Activated CD8-positive, alpha-beta memory T cell treated with anti-CD3 and anti-CD28 coated beads for 48 hours (primary cell): ENCODE measurements at regions not wholly inside any gene's neighbourhood (a gene's known extent, or its start where the extent isn't known, plus 50 kb on each side); places are given as distances from the start of the nearest gene placed in this dataset.

Experiments used
- DNase-seq, 3 experiments: peaks; one replicate each; pipeline ENCODE4 v3.0.0-alpha.2; 2020; ENCODE audit warnings: low read depth in 2 of 3, low spot score in 2 of 3

DNA sequence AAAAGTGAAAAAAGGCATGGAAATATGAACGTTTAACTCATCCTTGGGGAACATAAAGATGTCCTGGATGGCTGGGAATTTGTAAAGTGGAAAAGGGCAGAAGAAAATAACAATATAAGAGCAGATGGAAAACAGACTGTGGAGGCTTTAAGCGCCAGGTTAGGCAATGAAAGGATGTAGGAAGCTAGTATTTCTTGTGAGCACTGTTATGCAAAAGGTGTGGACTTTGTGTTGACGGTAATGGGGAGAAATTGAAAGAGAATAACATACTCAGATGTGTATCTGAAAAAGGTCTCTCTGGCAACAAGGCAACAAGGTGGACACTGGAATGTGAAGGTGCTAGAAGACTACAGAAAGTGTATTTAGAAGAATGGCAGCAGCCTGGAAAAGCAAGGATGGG lies 411.8 kb downstream of the PLPP3 start:
- DNase-seq: no peak

DNA sequence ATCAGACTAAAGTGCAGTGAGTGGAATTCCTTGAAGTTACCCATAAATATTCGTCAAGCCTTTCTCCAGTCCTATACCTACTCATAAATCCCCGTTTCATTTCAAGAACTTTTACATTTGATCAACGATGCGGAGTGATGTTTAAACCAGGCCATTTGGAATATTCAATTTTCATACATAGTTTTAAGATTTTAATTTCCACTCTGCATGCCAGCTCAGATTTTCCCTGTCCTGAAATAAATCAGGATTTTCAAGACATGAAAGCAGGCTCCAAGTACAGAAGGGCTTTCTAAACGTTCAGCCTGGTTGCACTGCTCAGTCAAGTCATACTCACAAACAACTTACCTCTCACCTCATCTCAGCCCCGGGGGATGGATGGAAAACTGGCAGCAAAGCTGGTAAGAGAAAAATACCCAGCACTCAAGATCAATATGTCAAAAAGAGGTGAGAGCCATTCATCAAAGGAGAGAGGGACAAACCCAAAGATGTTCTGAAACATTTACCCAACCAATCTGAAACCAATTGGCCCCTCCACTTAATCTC lies 418.5 kb downstream of the PLPP3 start:
- DNase-seq: no peak

DNA sequence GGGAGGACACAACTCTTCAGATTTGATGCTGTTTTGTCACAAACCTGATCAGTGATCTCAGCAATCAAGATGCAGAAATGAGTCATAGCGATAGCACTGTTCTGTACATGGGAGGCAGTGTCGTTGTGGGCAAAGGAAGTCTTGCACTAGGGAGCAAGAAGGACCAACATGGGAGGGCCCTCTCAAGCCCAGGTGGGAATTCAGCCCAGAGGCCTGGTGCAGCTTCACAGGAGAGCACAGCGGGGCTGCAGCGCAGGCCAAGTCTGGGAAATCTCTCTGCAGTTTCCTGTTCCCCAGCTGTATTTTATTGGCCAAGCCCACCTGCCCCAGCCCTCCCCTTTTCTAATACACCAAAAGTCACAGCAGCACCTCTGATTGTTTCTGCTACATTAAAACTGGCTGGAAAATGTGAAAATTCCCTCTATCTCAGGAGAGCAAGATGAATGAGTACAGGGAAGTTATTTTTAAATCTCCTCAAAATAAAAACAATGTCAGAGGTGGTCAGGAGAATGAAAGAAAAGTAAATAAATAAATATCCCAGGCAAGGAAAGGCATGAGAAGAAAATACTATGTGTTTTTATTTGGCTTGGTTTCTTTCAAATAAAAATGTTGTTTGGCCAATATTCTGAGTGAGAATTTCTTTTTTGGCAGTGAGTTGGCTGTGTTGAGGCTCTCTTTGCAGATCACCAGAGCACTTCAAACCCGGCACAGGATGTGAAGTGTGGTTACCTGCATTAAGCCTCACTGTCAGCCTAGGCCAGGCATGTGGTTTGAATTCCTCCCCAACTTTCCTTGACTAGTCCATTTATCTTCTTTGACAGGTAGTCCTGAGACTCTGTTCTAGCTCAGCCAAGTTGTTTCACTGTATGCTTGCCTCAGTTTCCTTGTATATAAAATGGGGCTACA lies 422.1 kb downstream of the PLPP3 start:
- DNase-seq: no peak

DNA sequence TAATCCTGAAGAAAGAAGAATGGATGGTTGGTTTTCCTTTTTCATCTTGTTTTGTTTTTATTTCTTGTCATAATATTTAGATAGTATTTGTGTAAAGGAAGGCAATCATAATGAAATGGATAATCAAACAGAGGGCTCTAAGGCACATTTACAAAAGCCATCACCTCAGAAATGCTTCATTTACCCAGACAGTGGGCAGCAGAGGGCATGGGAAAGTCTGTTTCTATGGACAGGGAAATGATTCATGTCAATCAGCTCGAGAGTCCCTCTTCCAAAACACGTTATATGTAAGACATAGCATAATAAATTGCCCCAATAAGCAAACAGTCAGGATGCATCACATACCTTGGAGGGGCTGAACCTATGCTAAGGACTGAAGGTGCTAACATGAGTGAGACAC lies 426.1 kb downstream of the PLPP3 start:
- no peak for DNase-seq

DNA sequence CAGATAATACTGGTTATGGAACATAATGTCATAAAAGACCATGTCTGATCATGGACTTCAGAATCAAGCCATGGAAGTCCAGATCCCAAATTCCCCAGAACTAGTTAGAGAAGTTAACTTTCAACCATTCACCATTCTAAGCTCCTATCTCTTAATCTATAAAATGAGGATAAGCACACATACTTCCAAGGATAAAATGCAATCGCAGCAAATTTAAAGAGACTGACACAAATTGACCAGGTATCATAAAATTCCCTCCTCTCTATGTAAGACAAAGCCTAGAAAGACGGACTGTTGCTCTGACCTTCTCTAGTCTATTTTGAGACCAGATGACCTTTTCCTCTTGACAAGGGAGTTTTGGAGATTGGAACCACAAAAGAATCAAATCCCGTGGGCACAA lies 426.7 kb downstream of the PLPP3 start:
- no peak for DNase-seq

DNA sequence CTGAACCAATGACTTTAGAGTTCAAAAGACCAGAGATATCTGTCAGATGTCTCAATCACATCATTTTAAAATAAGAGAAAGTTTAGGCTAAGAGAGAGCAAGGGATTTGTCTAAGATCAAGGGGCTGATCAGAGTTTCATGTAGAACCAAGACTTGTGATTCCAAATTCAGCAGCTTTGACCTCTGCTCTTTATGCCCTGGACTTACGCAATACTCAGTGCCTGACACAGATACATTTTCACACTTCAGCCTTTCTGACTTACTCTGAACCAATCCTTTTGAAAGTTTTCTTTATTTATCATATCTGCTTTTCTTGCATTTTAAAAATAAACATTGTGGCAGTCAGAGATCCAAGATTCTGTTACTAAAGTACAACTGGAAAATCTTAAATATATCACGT lies 428.0 kb downstream of the PLPP3 start:
- no peak for DNase-seq

DNA sequence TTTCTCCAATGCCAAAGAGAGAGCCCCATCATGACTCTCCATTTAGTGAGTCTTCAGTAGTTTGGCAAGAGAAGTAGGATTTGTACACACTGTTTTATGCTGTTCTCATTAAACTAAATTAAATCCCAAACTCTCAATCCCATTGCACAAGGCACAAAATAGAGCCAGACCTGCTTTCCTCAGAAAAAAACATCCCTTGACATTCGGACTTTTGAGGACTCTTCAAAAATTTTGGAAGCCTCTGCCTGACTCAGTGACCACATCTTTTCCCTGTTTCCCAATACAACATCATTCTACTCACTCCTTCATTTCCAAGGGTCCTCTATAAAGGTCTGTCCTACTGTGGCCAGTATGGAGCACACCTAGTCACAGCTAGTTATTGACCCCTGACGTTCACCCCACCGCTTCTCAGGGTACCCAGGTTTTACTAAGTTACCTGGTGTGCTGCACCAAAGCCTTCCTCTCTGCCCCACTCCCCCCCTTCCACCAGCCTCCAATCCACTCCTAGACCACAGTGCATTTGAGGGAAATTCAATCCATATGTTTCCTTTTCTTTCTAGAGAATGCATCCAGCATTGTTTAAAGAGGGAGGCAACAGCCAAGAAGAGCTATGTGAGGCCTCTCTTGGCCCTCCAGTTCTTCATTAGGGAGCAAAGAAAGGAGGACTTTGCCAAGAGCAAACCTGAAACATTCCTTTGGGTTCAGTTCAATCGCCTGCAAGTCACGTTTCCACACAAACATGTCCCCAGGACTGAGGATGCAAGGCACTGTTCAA lies 428.7 kb downstream of the PLPP3 start:
- DNase-seq: no peak

DNA sequence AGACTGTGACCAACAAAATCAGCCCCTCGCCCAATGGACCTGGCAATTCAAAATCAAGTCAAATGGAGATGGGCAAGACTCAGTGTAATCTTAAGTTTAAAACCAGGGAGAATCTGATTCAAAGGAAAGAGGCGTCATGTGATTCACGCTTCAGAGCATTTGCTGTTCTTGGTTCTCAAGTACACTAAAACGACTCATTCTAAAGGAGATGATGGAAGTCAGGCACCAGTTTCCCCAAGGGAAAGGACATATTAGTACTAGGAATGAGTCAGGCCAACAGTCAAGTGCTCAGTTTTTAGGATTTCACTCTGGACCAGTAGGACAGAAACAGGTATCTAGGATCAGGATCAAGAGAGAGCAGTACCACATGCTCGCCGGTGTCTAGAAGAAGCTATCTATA lies 429.6 kb downstream of the PLPP3 start:
- no peak for DNase-seq

DNA sequence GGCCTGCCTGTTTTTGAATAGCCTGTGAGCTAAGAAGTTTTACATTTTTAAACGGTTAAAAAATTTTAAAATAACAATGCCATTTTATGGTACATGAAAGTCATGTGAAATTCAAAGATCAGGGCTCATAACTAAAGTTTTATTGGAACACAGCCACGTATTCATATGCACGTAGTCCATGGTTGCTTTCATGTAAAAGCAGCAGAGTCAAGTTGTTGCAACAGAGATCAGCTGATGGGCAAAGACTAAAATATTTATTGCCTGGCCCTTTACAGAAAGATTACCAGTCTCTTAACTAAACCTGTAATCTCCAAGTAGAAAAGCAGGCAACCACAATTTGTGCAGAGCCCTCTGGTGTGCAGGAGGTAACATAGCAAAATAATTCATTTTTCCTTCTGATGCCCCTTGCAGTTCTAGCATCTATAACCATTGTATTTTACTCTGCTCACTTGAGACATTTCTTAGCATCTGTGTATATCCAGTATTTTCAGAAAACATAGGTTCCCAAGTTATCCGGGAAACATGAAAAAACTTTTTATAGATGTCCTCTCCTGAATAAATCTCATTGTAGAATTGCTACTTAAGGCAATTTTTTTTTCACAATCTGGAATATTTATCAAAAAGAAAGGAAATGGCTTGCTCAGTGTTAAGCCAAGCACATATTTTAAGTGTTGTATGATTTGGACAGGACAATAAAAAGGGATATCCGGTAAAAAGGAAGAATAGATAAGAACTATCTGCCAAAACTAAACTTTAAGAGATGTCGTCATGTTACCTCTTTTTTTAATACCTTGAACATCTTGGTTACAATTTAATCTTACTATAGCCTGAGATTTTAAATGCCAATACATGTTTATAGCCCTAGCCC lies 430.8 kb downstream of the PLPP3 start:
- no peak for DNase-seq

DNA sequence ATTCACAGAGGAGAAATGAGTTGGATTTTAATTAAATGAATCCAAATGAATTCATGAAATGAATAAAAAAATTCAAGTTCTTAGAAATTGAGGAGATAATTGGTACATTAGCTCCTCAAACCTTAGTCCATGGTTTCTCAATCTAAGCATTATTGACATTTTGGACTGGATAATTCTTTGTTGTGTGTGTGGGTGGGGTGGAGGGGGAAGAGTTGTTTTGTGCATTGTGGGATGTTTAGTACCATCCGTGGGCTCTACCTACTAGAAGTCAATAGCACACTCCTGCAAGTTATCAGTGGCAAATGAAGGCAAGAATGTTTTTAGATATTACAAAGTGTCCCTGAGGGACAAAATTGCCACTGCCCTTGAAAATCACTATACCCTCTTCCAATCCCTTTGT lies 431.9 kb downstream of the PLPP3 start:
- DNase-seq: no peak

DNA sequence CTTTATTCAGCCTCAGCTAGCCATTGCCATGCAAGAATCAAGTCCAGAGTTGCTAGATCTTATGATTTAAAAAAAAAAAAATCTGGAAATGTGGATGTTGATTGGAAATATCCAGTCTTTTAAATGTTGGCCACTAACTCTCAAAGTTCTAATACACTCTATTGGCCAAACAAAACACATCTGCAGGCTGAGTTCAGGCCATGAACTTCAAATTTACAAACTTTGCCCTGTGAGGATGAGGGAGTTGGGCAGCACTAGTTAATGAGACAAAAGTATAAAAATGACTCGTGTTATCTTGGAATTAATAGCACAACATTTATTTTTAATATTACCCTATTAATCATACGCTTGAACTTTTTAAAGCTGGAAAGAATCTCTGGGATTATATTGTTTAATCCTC lies 432.3 kb downstream of the PLPP3 start:
- DNase-seq: no peak

DNA sequence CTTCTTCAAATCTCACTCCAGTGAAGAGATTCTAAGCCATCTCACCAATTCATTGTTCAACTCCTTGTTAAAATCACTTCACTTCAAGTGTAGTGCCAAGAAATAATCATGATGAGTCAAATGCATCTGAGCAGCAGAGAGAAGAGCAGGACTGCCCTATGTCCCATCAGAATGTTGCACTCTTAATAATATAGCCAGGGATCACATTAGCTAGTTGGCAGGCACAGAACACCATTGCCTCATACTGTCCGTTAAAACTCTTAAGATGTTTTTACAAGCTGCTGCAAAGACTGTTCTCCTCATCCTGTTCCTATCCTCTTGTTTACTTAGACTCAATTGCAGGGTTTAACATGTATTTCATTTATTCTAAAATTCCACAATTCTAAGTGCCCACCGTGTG lies 432.9 kb downstream of the PLPP3 start:
- DNase-seq: no peak

DNA sequence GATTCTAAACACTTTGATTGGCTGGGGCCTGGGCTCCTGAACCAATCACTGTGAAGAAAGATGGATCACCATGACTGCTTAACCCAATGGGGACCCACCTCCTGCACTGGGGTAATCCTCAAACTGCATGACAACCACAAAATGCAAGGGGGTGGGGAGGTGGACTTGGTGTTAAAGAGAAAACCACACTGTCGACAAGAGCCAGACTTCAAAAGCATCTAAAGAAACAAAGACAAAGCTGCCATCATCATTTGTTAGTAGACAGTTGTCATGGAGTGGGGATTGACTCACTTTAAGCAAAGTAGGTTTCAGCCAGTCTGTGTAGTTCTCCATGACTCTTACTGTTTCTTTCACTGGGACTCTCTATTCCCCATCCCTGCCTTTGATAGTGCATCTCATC lies 433.8 kb downstream of the PLPP3 start:
- no peak for DNase-seq

DNA sequence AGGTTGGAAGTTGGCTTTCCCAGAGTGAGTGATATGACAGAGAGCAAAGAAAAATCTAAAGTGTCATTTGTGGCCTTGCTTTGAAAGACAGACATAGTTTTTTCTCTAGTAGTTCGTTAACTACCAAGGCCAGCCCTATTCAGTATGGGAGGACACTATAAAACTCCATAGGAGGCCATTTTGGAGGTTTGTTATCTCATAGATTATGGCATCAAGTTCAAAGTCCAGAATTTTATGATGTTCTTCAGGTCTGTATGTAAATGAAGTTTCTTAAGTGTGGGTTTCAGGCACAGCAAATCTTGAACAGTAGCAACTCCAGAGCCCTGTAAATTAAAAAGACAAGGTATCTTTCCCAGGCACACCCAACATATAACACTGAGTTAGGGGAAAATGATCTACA lies 437.1 kb downstream of the PLPP3 start:
- no peak for DNase-seq

DNA sequence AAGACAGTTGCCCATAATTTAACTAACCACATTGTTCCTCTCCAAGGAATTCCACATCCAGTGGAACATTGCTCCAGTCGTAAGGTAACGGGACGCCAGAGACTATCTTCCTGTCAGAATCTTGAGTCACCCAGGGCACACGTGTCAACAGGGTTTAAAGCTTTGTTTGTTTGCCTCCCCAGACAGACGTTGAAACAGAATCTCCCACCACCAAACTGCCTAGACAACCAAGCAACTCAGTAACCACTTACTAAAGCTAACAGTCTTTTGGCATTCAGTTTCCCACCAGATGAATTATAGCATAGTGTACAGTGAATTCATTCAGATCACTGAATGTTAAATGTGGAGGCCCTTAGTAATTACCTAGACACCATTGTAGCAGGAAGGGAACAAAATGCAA lies 439.5 kb downstream of the PLPP3 start:
- no peak for DNase-seq

DNA sequence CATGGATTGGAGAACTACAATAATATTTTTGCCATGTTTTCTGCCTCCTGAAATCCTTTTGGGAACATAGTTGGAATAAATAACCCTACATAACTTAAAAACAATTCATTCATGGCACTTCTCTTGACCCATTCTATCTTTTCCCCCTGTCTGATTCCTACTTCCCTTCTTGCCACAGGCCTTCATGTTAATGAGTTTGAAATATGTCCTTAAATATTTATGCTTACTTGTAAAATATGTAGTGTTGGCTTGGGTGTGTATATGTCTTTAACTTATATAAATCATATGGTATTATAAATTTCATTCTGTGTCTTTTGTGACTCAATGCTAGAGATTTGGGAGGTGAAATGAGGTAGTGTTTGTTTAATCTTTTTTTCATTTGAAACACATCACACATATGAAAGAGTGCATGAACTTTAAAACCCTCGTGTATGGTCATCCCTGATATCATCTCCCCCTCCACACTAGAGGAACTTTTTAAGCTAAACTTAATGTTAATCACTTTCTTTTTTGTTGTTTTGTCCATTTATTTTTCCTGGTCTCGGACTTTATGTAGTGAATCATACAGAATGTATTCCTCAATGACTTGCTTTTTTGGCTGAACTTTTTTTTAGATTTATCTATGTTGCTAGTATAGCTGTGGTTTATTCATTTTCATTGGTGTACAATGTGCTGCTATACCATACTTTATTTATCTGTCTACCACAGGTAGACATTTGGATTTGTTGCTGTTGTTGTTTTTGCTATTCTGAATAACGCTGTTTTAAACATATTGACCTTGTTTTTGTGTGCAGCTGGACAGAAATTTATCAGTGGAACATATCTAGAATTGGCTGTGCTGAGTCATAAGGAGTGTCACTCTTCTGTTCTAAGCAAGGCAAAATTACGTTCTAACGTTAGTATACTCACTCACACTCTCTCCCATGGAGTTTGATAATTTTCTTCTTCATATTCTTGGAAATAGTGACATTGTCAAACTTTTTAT lies 441.6 kb downstream of the PLPP3 start:
- no peak for DNase-seq

DNA sequence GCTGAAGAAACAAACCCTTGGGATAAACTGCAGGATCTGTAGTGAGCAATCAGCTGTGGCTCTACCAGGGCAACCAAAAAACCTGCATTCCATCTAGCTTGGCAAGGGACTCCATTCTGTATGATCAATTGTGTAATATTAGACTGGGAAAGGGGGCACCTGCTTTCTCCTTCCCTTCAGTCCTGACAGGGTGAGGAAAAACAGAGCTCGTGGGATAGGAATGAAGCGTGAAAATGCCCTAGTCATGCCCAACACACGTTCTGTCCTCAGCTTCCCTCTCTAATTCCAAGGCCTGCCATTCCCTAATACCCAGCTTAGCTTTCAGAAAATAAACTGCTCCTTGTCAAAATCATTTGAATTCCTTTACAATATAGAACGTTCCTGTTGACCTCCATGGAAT lies 442.3 kb downstream of the PLPP3 start:
- DNase-seq: no peak

DNA sequence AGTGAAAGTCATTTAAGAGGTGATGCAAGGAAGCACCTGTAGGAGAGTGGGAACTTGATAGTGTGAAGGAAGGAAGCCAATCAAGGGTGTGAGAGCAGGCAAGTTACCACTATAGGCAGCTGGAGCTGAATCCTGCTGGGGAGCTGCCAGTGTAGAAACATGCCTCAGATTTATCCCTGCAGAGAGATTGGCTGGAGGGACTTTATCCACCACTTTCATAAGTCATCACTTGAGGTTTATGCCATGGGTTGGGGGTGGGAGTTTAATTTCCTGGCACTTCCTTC lies 443.6 kb downstream of the PLPP3 start:
- DNase-seq: no peak

DNA sequence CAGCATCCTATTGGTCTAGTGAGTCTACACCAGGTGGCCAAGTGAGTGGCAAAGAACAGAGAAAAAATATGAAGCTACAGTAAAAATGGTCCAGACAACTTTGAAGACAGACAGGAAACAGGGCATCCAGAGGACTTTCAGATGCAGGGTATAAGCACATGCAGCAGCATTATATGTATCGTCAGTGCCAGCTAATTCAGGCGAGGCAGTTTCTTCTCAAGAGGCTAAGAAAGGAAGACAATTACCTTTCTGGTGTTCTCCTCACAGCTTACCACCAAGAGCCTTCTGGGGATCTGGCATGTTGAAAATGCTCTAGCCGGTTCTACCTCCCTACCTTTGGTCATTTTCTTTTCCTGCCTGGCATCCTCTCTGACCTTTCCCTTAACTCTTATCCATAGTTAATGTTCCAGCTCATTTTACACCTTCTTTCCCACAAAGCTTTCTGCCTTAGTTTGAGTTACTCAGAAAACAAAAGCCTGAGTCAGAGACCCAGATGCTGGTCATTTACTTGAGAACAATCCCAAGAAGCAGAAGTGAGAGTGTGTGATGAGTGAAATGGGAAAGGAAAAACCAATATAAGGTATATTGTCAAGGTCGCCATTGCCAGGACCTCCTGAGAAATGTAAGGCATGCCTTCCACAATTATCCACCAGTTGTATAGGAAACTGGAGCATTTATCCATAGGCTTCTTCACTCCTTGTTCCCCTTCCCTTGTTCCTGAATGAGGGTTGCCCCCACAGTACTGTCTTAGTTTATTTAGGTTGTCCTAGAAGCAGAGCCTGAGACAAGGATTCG lies 444.1 kb downstream of the PLPP3 start:
- no peak for DNase-seq
